Upper lobe of left lung (tissue), 4 donors: ENCODE measurements at regions not wholly inside any gene's neighbourhood (a gene's known extent, or its start where the extent isn't known, plus 50 kb on each side); places are given as distances from the start of the nearest gene placed in this dataset.

Experiments used
- CTCF ChIP-seq, 6 experiments: fragments of 450-650 bp in 4 of 6; fragments of 200-600 bp in 2 of 6; sonication (generic) in 2 of 6; IDR thresholded peaks; one replicate each; pipeline ENCODE4 v1.5.1; 2016 to 2019; ENCODE audit warnings: antibody characterized with exemption in 6 of 6
- POLR2AphosphoS5 ChIP-seq, 2 donors: sonication (generic); formaldehyde crosslinking; IDR thresholded peaks; one replicate each; pipeline ENCODE4 v1.5.1; 2017; ENCODE audit warnings: antibody characterized with exemption in 2 of 2

GRCh38 chr10:118447478-118448270 lies 105.5 kb upstream of the FAM204A start:
- TF ChIP-seq CTCF (IDR thresholded peaks at IDR 0.05), result no peak
- TF ChIP-seq POLR2AphosphoS5 (IDR thresholded peaks at IDR 0.05), result no peak
